MM.1S (cell line): ENCODE measurements at regions not wholly inside any gene's neighbourhood (a gene's known extent, or its start where the extent isn't known, plus 50 kb on each side); places are given as distances from the start of the nearest gene placed in this dataset.

Source experiments
- CTCF ChIP-seq: fragments of 300-600 bp; sonication (generic); IDR thresholded peaks from 2 replicates; pipeline ENCODE4 v1.5.1; 2016; ENCODE audit warnings: antibody characterized with exemption, low read length, mixed read lengths
- EZH2 ChIP-seq: fragments of 300-600 bp; sonication (generic); optimal IDR thresholded peaks from 2 replicates; pipeline ENCODE3; 2017; ENCODE audit warnings: low read depth, mild to moderate bottlenecking, antibody characterized with exemption, low read length, mixed read lengths
- EZH2phosphoT487 ChIP-seq: fragments of 300-600 bp; sonication (generic); IDR thresholded peaks from 2 replicates; pipeline ENCODE4 v1.6.1; 2018; ENCODE audit warnings: antibody characterized with exemption, low read length

GRCh38 chr5:38009749-38010358 lies 170.0 kb upstream of the GDNF start:
- TF ChIP-seq CTCF (no peak), EZH2phosphoT487 (no peak), EZH2 (no peak)
